ENCODE measurements at regions not wholly inside any gene's neighbourhood (a gene's known extent, or its start where the extent isn't known, plus 50 kb on each side); places are given as distances from the start of the nearest gene placed in this dataset.

DNA sequence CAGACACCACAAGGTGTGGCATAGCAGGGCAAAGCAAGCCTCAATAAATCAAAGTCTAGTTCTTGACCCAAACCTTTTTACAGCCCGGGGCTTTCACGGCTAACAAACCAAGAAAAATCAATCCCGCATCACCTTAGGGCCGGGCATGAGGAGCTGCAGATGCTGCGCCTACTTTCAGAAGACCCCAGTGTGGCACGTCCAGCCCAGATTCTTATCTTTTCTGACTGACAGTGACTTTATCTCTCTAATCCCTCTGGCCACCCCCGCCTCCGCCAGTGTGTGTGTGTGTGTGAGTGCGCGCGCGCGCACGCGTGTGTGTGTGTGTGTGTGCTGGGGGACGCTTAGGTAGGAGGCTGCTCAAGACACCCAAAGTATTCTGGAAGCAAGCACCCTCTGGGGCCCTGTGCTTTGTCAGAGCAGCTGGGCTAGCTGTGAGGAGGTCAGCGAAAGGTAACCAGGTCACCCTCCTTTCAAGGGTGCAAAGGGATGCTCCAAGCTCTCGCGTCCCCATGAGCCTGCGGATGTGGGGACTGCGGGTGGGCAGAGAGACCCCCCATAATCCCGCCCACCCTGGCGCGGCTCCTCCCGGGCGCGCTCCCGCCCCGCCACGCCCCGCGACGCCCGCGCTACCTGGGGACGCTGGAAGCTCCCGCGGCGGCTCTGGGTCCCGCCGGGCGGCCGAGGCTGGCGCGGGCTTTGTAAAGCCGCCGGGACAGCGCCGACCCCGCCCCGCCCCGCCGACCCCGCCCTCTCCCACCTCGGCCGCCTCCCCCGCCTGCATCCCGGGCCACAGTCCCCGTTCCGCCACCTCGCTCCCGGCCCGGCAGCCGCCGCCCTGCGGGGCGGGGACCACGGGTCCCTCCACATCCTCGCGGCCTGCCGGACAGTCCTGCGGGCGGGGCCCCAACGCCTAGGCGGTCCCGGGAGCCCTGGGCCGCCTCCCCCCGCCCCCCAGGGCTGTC lies 57.1 kb upstream of the RHOBTB1 start:
- no peak for TF ChIP-seq NFRKB (IDR thresholded peaks at IDR 0.05)
- TF ChIP-seq SP1 (IDR thresholded peaks at IDR 0.05), result no peak
- no peak for TF ChIP-seq LEF1 (IDR thresholded peaks at IDR 0.05; ENCODE audit: borderline replicate concordance)
- no peak for TF ChIP-seq CTBP1 (IDR thresholded peaks at IDR 0.05; ENCODE audit: borderline replicate concordance)
- no peak for TF ChIP-seq FOXA1 (IDR thresholded peaks at IDR 0.05)
- TF ChIP-seq BHLHE40 (IDR thresholded peaks at IDR 0.05; ENCODE audit: borderline replicate concordance), result no peak
- no peak for TF ChIP-seq FOXM1 (IDR thresholded peaks at IDR 0.05; ENCODE audit: borderline replicate concordance)
- no peak for TF ChIP-seq ELF4 (IDR thresholded peaks at IDR 0.05)
- TF ChIP-seq HDGF (IDR thresholded peaks at IDR 0.05; ENCODE audit: borderline replicate concordance), result no peak
- no peak for TF ChIP-seq ARNT (IDR thresholded peaks at IDR 0.05)
- TF ChIP-seq SUZ12 (IDR thresholded peaks at IDR 0.05), result no peak
